NAMALWA (cell line): ENCODE measurements at regions not wholly inside any gene's neighbourhood (a gene's known extent, or its start where the extent isn't known, plus 50 kb on each side); places are given as distances from the start of the nearest gene placed in this dataset.

Experiments
- DNase-seq: peaks from one replicate; pipeline ENCODE4 v3.0.0-alpha.2; 2015; ENCODE audit warnings: low spot score

- no peak for DNase-seq
These were observed 184.3 kb downstream of the ANXA2 start for GRCh38 chr15:60213377-60214000.

DNA sequence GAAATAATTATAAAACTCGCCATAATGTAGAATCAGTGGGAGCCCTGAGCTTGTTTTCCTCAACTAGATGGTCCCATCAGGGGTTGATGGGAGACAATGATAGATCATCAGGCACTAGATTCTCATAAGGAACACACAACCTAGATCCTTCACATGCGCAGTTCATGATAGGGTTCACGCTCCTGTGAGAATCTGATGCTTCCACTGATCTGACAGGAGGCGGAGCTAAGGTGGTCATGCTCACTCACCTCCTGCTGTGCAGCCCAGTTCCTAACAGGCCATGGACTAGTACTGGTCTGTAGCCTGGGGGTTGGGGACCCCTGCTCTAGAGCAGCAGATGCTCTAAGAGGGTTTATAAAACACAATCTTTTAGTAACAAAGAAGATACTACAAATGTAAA, 183.6 kb downstream of the ANXA2 start:
- DNase-seq: no peak

- DNase-seq: no peak
These were observed 182.4 kb downstream of the ANXA2 start for GRCh38 chr15:60215225-60215963.

DNA sequence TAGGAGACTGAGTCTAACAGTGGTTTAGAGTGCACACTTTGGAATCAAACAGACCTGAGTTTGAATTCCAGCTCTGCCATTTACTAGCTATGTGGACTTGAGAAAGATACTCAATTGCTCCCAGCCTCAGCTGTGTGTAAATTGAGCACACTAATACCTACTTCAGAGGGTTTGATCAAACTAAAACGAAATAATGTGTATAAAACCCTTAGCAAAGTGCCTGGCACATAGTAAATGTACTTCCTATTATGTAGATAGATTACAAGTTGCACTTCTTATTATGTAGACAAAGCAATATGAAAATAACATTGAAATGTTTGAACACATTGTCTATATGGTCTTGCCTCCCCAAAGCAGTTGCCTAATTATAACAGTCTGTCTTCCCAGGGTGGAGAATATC, 180.6 kb downstream of the ANXA2 start:
- no peak for DNase-seq

- DNase-seq: no peak
These were observed 179.5 kb downstream of the ANXA2 start for GRCh38 chr15:60218256-60218655.

DNA sequence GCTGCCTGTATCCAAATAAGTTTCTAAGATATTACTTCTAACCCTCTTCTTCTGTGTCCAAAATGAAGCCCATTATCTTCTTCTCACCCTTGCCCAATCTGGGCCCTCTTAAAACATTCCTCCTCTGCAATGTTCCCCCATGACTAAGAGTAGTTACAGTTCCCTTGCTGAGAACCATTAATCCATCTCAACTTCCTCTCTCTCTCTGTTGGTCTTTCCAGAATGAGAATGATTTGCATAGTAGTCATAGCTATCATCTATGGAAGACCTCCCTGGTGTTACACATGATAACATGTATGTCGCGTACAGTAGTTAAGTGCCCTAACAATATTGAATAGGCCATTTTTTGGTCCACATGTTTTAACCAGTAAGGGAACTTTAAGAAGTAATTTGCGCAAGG, 177.9 kb downstream of the ANXA2 start:
- DNase-seq: no peak

DNA sequence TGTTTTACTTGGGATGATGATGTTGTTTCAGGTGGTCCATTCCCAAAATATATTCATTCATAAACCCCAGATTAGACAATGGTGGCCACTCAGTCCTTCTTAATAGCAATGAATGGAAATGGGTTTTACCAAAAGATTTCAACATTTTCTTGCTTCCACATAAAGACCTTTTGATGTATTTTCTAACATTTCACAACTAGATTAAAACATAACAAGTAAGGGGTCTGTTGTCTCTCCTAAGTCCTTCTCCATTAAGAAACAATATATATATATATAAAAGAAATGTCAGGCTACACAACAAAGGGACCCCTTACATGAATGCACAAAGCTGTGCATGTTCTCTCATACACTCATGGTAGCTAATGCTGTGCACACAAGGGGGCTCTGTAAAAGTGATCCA, 176.4 kb downstream of the ANXA2 start:
- no peak for DNase-seq

DNA sequence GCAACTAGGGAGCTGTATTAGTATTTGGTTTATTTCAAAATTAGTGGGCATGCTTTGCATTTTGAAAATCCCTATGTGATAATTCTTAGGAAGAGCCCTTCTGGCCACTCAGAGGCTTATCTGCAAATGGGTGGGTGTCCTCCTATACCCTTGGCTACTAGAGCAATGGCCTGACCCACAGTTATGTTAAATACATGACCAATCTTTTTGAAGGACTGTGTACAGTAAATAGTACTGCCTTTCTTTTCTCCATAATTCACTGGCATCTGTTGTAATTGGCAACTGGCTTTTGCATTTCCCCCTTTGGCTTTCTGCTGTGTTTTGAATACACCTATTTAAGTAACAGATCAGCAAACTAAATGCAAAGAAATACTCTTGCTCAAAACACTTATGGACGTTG, 175.4 kb downstream of the ANXA2 start:
- DNase-seq: no peak

DNA sequence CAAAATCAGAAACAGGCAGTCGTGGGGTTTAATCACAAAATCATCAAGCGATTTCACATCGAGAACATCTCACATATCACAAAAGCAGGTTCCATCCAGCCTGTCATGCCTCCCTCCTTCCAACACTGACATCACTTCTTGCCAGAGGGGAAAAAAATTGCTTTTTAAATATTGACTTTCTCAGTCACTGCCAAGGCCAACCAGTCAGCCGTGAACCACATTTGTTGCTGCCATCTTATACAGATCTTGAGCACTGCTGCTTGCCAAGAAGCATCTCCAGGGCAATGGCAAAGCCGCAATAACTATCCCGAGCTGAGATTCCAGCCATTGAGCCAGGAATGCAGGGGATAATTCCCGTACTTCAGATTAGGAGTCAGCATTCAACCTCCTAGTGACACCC, 174.6 kb downstream of the ANXA2 start:
- DNase-seq: no peak

DNA sequence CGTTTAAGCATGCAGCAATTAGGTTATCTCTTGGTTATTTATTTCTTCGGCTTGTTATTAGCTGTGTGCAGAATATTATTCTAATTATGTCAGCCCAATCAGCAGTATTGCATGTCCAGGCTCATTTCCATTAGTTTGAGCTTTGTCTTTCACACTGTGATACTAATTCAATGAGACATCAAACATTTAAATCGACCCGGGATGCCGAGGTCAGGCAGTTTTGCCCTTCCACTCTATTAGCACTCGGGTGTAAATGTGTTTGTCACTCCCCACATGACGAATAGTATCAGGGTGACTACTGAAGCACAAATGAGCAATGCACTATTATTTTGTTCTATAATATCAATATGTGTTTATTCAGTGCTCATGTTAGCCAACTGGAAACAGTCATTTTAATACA, 170.9 kb downstream of the ANXA2 start:
- DNase-seq: no peak

DNA sequence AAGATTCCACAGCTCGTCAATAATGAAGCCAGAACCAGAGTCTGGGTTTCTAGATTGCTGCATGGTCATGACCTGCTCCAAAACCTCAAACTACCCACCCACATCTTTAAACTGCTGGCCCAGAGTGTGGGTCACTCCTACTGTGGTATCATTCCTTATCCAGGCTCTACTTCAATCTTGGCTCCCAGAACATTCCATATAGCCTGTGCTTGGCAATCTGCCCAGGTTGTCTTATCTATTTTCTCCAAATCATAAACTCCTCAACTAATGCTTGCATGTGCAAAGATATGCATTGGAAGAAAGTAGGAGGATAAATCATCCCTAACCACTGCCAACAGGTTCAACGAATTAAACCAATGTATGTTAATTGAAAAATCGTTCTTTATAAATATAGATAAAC, 169.7 kb downstream of the ANXA2 start:
- DNase-seq: no peak

DNA sequence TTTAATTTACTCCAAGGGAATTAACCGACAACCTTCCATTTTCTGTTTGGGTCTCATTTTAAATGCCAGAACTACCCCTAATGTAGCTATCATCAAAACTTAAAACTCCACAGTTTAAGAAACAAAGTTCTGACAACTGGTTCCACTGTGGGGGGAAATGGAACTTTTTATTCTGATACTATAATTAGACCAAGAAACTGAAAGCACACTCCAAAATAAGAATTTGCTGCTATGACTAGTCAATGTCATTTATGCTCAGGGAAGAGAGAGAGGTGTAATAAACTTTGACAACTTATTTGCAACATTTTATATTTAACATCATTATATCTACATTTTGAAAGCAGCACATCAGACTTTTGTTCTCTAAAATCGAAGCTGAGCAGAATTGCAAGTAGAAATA, 169.2 kb downstream of the ANXA2 start:
- no peak for DNase-seq

- DNase-seq: no peak
These were observed 161.7 kb downstream of the ANXA2 start for GRCh38 chr15:60235951-60236710.

- no peak for DNase-seq
These were observed 160.3 kb downstream of the ANXA2 start for GRCh38 chr15:60237446-60237845.

DNA sequence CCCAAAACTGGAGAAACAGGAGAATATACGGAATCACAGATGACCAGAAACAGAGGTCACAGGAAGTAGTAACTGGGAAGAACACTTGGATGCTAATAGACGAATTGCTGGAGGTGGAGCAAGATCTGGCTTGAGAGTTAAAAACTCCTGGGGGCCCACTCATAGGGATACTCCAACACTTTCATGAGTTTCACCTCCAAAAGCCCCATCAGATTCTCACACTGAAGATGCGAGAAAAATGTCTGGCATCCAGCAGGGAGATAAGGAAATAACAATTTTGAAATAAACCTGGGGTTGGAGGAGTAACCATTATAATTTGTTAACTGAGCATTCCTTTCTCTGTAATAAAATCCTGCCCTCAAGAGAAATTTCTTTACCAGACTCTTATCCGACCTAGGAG, 154.0 kb downstream of the ANXA2 start:
- DNase-seq: no peak

- DNase-seq: no peak
These were observed 153.0 kb downstream of the ANXA2 start for GRCh38 chr15:60244813-60245212.

- DNase-seq: no peak
These were observed 147.5 kb downstream of the ANXA2 start for GRCh38 chr15:60250316-60250715.

DNA sequence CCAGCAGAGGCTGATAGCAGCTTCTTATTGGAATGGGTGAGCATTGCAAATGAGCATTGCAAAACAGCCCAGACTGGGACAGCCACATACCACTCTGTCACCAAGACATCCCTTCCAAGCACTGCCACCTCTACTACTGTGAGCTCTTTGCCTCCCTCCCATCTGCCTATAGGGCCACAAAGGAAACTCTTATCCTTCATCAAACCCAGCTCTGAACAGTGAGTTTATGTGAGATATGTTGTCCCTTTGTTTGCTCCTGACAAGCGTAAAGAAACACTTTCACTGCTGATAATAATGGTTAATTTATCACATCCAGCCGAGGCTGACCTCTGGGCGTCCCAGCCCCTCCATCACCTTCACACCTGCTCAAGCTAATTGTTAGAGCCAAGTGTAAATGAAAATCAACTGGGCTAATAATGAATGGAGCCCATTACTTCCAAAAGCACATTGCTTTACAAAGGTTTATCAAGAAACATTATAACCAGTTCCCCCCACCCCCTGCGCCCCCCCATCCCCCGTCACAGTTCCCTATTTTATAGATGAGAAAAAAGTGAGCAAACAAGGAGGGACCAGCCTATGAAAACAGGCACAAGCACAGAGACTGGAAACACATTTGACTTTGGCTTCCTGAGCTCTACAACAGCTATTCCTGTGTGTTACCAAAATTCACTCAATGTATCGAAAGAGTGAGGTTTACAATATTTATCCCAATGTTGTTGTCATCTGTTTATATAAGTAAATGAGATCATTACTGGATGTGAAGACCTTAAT, 146.3 kb downstream of the ANXA2 start:
- DNase-seq: no peak

- no peak for DNase-seq
These were observed 143.4 kb downstream of the ANXA2 start for GRCh38 chr15:60254416-60254815.

GRCh38 chr15:60255390-60255789, 142.4 kb downstream of the ANXA2 start:
- DNase-seq: peak; percentile 9

- no peak for DNase-seq
These were observed 140.1 kb downstream of the ANXA2 start for GRCh38 chr15:60257591-60258159.

DNA sequence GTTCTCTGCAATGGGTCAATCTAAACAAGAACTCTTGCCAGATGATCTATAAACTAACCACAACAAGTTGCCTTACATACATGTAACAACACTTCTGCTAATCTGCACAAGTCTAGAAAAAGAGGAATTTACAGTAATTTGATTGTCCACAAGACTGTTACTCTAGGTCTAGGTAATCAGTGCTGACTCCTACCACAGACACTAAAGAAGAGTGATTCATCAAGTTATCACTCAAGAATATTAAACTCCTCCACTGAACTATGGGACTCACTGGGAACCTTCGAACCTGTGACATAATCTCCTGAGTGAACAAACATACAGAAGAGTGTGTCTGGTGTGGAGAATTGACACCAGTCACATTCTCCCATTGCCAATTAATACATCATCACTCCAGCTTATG, 138.3 kb downstream of the ANXA2 start:
- no peak for DNase-seq
